ENCODE measurements at regions not wholly inside any gene's neighbourhood (a gene's known extent, or its start where the extent isn't known, plus 50 kb on each side); places are given as distances from the start of the nearest gene placed in this dataset.
"Not testable (repeated sequence)": the region's sequence is repeated elsewhere in the genome, so short reads cannot be mapped to it uniquely, and the experiment has no call there.

DNA sequence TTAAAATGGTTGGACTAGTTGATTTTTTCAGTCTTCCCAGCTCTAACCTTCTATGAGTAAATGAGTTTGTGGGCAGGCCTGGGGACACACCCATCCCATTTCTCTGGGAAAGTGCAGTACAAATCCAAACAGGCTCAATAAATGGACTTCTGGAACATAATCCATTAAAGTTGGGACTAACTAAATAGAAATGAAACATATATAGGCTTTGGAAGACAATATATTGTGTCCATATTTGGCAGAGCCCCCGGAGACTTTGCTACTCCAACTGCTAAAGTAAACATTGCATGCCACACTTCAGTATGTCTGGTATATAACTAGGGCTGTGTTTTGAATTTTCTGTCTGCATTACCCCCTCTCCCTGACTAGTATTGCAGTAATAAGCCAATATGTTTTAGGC lies 191.4 kb upstream of the DAB2 start:
- no peaks in the 10 kb centered on the region for H3K36me3 ChIP-seq (ENCODE audit: control insufficient read depth in 2 of 2, extremely low read depth in 1 of 2, insufficient read depth in 2 of 2, low read length in 2 of 2)
- H3K27ac ChIP-seq (ENCODE audit: control insufficient read depth, insufficient read depth, low read length), result no peak overlapping the region
- H2AFZ ChIP-seq (ENCODE audit: control insufficient read depth, low read length), result no peak overlapping the region
- no peaks in the 10 kb centered on the region for H3K9me1 ChIP-seq (ENCODE audit: control insufficient read depth, extremely low read depth, insufficient read depth, low read length)
- H3K9me3 ChIP-seq (ENCODE audit: control insufficient read depth, low read depth, low read length), result no peaks in the 10 kb centered on the region
- H3K27me3 ChIP-seq (ENCODE audit: control insufficient read depth, extremely low read depth, insufficient read depth, low read length), result no peaks in the 10 kb centered on the region
- dilution Hi-C loops (cut with MboI; ENCODE audit: extremely low pct_ligation_motif_present, low sequenced_read_pairs), result no loop called here
- H3K4me2 ChIP-seq (ENCODE audit: control insufficient read depth, extremely low read depth, insufficient read depth, low read depth, low read length), result no peak overlapping the region
- DNase-seq (ENCODE audit: low read depth, low spot score) (no peak), FAIRE-seq (no peak)
- H3K79me2 ChIP-seq (ENCODE audit: control insufficient read depth, insufficient read depth, low read length), result no peaks in the 10 kb centered on the region
- TF ChIP-seq, protein P1, sequence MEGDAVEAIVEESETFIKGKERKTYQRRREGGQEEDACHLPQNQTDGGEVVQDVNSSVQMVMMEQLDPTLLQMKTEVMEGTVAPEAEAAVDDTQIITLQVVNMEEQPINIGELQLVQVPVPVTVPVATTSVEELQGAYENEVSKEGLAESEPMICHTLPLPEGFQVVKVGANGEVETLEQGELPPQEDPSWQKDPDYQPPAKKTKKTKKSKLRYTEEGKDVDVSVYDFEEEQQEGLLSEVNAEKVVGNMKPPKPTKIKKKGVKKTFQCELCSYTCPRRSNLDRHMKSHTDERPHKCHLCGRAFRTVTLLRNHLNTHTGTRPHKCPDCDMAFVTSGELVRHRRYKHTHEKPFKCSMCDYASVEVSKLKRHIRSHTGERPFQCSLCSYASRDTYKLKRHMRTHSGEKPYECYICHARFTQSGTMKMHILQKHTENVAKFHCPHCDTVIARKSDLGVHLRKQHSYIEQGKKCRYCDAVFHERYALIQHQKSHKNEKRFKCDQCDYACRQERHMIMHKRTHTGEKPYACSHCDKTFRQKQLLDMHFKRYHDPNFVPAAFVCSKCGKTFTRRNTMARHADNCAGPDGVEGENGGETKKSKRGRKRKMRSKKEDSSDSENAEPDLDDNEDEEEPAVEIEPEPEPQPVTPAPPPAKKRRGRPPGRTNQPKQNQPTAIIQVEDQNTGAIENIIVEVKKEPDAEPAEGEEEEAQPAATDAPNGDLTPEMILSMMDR (optimal IDR thresholded peaks at IDR 0.05 in 1 of 3, IDR thresholded peaks at IDR 0.05 in 1 of 3, conservative IDR thresholded peaks at IDR 0.05 in 1 of 3; ENCODE audit: extremely low read depth in 1 of 3, insufficient read depth in 2 of 3, low read length in 3 of 3), result no peak
- TF ChIP-seq EZH2 (IDR thresholded peaks at IDR 0.05; ENCODE audit: low read length), result no peak
- no peak overlapping the region for H3K4me3 ChIP-seq (ENCODE audit: control insufficient read depth in 2 of 3, extremely low read depth in 1 of 3, insufficient read depth in 2 of 3, low read depth in 1 of 3, low read length in 3 of 3)
- no peaks in the 10 kb centered on the region for H4K20me1 ChIP-seq (ENCODE audit: control insufficient read depth, extremely low read depth, insufficient read depth, low read length)
- H3K4me1 ChIP-seq (ENCODE audit: control insufficient read depth, extremely low read depth, insufficient read depth, low read length), result no peaks in the 10 kb centered on the region
- no peak overlapping the region for H3K9ac ChIP-seq (ENCODE audit: control insufficient read depth, extremely low read depth, insufficient read depth, low read length)

DNA sequence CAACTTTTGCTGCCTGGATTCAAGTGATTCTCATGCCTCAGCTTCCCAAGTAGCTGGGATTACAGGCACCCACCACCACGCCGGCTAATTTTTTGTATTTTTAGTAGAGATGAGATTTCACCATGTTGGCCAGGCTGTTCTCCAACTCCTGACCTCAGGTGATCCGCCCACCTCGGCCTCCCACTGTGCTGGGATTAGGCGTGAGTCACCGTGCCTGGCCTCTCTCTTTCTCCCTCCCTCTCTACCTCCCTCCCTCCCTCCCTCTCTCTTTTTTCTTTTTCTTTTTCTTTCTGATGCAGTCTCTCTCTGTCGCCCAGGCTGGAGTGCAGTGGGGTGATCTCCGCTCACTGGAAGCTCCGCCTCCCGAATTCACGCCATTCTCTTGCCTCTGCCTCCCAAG lies 186.3 kb upstream of the DAB2 start:
- H2AFZ ChIP-seq (ENCODE audit: control insufficient read depth, low read length); DNase-seq (ENCODE audit: low read depth, low spot score); H3K27me3 ChIP-seq (ENCODE audit: control insufficient read depth, extremely low read depth, insufficient read depth, low read length); H3K9me1 ChIP-seq (ENCODE audit: control insufficient read depth, extremely low read depth, insufficient read depth, low read length); H3K9me3 ChIP-seq (ENCODE audit: control insufficient read depth, low read depth, low read length); H3K4me2 ChIP-seq (ENCODE audit: control insufficient read depth, extremely low read depth, insufficient read depth, low read depth, low read length); dilution Hi-C loops (cut with MboI; ENCODE audit: extremely low pct_ligation_motif_present, low sequenced_read_pairs); H4K20me1 ChIP-seq (ENCODE audit: control insufficient read depth, extremely low read depth, insufficient read depth, low read length); H3K4me1 ChIP-seq (ENCODE audit: control insufficient read depth, extremely low read depth, insufficient read depth, low read length); H3K27ac ChIP-seq (ENCODE audit: control insufficient read depth, insufficient read depth, low read length); H3K36me3 ChIP-seq (ENCODE audit: control insufficient read depth in 2 of 2, extremely low read depth in 1 of 2, insufficient read depth in 2 of 2, low read length in 2 of 2); FAIRE-seq; H3K4me3 ChIP-seq (ENCODE audit: control insufficient read depth in 2 of 3, extremely low read depth in 1 of 3, insufficient read depth in 2 of 3, low read depth in 1 of 3, low read length in 3 of 3); H3K79me2 ChIP-seq (ENCODE audit: control insufficient read depth, insufficient read depth, low read length); H3K9ac ChIP-seq (ENCODE audit: control insufficient read depth, extremely low read depth, insufficient read depth, low read length): not testable (repeated sequence)

DNA sequence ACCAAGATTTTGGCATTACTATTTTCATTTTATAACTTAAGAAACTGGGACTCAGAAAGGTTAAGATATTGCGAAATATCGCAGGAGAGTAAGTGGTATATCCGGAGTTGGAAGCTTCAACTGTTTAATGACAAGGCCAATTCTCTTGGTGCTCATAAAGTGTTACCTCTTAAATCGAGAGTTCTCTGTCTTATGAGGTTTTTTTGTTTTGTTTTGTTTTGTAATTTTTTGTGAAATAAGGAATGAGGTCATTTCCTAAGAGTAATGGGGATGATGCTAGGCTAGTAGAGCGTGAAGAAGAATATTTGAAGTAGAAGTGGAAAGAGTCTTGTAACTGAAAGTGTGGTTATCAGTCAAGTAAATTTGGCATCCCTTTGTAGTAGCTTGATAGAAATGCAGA lies 183.2 kb upstream of the DAB2 start:
- H3K4me1 ChIP-seq (ENCODE audit: control insufficient read depth, extremely low read depth, insufficient read depth, low read length), result no peaks in the 10 kb centered on the region
- no peaks in the 10 kb centered on the region for H3K9me3 ChIP-seq (ENCODE audit: control insufficient read depth, low read depth, low read length)
- DNase-seq (ENCODE audit: low read depth, low spot score) (no peak), FAIRE-seq (no peak)
- H2AFZ ChIP-seq (ENCODE audit: control insufficient read depth, low read length), result no peak overlapping the region
- H3K36me3 ChIP-seq (ENCODE audit: control insufficient read depth in 2 of 2, extremely low read depth in 1 of 2, insufficient read depth in 2 of 2, low read length in 2 of 2), result no peaks in the 10 kb centered on the region
- H3K27me3 ChIP-seq (ENCODE audit: control insufficient read depth, extremely low read depth, insufficient read depth, low read length), result no peaks in the 10 kb centered on the region
- H3K4me3 ChIP-seq (ENCODE audit: control insufficient read depth in 2 of 3, extremely low read depth in 1 of 3, insufficient read depth in 2 of 3, low read depth in 1 of 3, low read length in 3 of 3), result no peak overlapping the region
- no peak for TF ChIP-seq EZH2 (IDR thresholded peaks at IDR 0.05; ENCODE audit: low read length)
- TF ChIP-seq, protein P1 (optimal IDR thresholded peaks at IDR 0.05 in 1 of 3, IDR thresholded peaks at IDR 0.05 in 1 of 3, conservative IDR thresholded peaks at IDR 0.05 in 1 of 3; ENCODE audit: extremely low read depth in 1 of 3, insufficient read depth in 2 of 3, low read length in 3 of 3), result no peak
- H3K79me2 ChIP-seq (ENCODE audit: control insufficient read depth, insufficient read depth, low read length), result no peaks in the 10 kb centered on the region
- no peak overlapping the region for H3K4me2 ChIP-seq (ENCODE audit: control insufficient read depth, extremely low read depth, insufficient read depth, low read depth, low read length)
- H4K20me1 ChIP-seq (ENCODE audit: control insufficient read depth, extremely low read depth, insufficient read depth, low read length), result no peaks in the 10 kb centered on the region
- dilution Hi-C loops (cut with MboI; ENCODE audit: extremely low pct_ligation_motif_present, low sequenced_read_pairs), result no loop called here
- H3K9ac ChIP-seq (ENCODE audit: control insufficient read depth, extremely low read depth, insufficient read depth, low read length), result no peak overlapping the region
- H3K27ac ChIP-seq (ENCODE audit: control insufficient read depth, insufficient read depth, low read length), result no peak overlapping the region
- H3K9me1 ChIP-seq (ENCODE audit: control insufficient read depth, extremely low read depth, insufficient read depth, low read length), result no peaks in the 10 kb centered on the region
